ENCODE measurements at regions not wholly inside any gene's neighbourhood (a gene's known extent, or its start where the extent isn't known, plus 50 kb on each side); places are given as distances from the start of the nearest gene placed in this dataset.

DNA sequence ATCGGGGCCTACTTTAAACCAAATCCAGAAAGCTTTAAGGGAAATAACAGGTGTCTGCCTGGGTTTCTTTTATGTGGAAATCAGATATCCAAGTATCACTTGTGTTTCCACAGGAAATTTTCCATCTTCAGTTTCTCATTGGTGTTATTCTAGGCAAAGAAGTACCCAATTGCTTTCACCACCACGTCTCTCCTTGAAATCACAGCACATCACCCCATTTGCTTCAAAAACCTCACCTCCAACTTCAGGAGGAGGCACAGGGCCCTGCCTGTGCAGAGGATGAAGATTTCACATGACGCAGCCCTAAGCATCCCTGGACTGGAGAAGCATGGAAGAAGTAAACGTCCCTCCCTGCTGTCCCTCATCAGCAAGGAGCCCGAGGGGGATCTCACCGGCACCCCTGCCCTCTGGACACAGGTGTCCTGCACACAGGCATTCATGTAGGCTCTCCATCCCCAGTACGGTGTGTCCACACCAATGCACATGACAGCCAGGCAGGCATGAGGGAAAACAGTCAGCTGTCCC lies 182.3 kb downstream of the TBXT start:
- no peak for DNase-seq

DNA sequence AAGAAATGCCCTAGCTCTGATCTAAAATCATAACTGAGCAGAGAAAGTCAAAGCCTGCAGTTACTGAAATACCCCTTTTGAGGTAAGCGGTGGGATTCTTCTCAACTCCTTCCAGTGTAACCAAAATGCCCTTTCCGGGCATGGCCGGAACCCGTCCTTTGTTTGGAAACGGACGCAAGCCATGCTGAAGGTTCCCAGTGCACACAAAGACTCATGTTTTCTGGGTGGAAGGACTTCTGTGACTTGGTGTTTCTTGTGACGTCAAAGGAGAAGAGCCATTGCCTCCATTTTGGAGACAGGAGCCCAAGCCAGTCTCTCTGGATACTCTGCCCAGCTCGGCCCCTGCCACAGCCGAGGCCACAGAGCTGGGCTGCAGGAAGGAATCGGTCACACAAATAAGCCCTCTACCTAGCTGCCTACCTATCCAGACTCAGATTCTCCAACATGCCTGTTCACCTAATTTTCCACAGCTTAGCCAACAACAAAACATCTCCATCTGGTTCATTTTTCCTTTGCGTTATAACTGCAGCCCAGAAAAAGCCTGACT lies 182.8 kb downstream of the TBXT start:
- DNase-seq = no peak

DNA sequence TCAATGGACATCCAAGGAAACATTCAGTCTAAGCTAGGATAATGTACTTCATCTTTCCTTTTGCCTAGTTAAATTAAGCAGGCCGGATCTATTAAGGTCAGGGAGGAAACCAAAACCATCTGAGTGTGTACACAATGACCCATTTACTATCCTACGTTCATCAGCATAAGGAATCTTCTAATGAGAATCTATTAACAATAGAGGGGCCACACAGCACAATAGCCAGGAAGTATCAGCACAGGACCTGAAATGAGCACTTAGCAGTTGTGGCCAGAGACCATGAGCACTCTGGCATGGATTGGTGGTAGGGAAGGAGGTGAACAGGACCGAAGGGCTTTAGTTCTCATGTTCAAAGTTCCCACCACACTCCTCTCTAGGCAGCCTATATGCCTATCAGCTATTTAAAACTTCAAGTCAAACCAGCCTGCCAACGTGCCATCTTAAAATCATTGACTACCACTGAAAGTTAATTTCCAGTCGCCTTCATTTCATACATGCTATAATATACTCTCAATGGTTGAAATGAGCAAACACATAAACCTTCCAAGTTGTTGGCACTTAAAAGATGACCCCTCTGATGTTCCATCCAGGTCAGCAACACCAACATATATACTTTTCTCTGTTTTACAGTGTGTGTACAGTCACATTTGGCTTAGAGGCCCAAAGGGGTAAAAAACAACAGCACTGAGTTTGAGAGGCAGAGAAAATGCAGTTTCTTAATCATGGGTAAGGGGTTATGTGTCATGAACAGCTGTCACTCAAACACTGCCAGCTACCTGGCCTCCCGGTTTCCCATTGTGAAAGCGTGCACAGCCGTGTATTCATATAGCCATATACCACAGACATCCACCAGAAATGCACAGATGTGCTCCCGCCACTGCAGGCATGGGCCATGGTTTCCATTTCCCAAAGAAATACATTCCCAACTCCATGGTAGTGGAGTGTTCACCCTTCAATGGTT lies 184.3 kb downstream of the TBXT start:
- no peak for DNase-seq

DNA sequence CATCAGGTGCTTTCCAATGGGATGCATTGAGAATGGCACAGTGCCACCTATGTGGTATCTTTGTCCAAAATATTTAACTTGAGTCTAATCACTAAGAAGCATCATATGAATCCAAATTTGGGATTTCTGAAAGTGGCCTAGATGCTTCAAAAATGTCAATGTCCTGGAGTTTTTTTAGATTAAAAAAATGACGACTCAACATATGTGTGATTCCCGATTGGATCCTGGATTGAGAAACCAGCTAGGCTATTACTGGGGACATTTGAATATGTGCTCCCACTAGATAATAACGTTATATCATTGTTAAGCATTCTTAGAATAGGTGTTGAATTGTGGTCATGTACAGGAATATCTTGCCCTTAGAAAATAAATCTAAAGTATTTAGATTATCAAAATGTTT lies 189.2 kb downstream of the TBXT start:
- DNase-seq = no peak

DNA sequence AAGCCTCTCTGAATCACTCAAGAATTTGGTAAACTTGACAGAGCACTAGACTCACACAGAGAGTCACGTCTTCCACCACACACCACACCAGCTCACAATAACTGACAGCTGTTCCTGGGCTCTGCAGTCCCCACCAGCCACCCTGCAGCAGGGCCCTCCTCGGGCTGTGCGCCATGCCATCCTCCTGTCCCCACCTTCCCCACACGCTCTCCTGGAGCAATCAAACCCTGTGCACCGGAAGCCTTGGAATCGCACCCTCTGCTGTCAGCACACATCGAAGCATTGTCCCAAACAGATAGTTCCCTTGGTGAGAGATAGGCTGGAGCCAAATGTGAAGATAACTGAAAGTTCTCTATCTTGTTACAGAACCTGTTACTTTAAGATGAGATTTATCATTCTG lies 191.0 kb downstream of the TBXT start:
- DNase-seq = no peak

DNA sequence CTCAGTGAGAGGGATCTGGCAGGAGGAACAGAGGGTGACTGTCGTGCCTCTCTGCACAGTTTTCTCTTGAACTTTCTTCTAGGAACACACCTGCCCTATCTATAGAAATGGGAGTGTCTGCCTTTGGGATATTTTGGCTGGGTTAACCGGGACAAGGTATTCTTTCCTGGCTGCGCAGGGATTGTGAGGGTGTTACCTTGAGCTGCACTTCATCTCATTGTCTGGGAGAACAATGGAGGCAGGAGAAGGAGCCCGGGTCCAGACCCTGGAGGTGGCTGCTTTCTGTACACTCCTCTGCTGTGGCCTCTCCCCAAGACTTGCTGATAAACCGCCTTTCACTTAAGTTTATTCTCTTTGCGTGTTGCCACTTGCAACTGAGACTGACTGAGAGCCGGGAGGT lies 192.8 kb downstream of the TBXT start:
- no peak for DNase-seq

DNA sequence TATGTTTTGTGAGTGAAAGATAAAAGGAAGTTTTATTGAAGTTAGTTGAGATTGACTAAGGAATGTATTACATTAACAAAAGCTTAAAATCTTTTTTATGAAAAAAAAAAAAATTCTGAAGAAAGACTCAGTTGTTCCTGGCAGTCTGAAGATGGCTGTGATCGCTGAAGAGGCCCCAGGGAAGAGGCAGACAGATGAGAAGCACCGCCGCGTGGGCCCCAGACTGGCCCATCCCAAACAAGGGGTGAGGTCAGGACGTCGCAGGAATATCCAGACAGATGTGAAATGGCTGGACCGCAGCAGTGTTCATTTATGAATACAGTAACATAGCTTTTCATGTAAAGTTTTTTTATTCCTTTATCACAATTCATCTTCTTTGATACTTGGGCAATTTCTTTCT lies 194.2 kb downstream of the TBXT start:
- no peak for DNase-seq

DNA sequence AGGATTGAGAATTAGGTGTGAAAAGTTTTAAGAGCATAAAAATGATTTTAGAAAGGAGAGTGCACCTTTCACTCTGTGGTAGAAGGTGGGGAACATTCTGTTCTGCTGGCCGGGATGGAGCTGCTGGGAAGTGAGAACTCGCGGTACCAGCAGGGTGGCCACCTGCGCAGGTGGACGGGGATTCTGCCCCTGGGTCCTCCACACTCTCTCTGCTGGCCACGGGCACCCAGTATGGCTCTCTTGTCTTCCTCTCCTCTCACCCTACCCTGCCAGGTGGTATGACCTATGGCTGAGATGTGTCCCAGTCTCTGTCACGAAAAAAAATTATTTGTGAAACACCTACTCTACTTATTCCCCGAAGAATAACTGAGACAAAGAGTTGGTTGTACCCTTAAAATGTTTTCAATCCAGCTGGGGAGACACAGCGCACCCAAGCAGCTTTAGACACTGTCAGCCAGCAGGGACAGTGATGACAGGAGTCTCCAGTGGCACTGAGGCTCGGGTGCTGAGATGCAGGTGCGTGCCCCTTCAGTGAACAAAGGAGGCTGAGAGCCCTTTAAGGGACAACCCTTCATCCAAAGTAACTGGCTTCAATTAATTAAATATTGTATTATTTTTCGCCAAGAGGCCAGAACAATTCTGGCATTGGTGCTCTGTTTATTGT lies 195.4 kb downstream of the TBXT start:
- no peak for DNase-seq

DNA sequence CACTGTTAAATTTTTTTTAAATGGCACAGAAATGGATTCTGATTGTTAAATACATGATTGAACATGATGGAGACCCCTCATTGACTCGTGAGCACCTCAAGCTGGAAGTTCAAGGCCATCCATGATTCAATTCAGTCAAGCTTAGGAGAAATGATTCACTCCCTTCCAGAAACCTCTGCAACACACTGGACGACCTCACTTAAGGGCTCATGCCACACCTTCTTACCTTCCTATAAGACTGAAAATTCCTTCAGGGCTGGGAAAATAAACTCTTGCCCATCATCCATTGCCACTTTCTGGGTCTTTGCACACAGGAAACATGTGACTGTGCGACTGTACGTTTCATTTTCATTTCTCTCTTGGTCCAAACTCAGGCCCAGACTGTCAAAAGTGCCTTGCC lies 196.4 kb downstream of the TBXT start:
- no peak for DNase-seq

DNA sequence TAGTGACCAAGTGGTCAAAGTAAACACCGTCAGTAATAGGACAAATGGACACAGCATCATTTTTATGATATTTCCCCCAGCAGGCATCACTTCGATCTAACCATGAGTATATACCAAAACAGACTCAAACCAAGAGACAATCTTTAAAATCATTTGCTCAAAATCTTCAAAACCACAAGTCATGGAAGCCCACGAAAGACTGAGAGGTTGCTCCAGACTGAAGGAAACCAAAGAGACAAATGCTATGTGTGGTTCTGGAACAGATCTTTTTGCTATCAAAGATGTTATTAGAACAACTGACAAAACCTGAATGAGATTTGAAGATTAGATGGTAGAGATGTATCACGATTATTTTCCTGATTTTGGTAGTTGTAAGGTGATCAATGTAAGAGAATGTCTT lies 197.7 kb downstream of the TBXT start:
- DNase-seq = no peak

DNA sequence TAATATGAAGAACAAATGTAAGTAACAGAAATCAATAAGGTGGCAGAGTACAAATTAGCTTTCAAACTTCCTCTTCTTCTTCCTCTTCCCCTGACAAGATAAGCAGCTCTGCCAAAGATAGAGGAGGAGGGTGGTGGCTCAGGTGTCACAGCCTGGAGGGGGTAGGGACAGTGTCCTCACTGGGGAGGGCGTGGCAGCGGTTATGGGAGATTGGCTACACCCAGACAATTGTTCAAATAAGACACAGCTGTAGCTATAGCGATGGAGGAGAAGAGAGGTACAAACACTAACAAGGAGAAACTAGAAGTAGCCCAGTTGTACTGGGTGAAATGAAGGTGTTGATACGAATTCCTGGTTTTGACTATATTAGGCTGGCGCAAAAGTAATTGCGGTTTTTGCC lies 198.5 kb downstream of the TBXT start:
- no peak for DNase-seq

DNA sequence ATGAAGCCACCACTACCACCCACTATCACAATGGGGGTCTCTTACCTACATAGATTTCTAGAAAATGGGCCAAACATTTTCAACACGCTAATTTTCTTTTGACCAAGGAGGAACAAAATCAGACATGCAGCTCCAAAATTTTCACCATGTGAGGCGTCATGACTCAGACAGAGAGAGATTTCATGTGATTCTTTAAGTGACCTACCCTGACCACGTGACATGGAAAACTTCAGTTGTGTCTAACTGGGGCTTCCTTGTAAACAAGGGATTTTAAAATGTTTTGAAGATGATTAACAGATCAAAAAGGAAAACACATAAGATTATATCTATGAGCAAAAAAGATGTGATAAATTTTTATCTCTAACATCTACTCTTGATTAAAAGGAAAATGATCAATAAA lies 199.2 kb downstream of the TBXT start:
- no peak for DNase-seq

DNA sequence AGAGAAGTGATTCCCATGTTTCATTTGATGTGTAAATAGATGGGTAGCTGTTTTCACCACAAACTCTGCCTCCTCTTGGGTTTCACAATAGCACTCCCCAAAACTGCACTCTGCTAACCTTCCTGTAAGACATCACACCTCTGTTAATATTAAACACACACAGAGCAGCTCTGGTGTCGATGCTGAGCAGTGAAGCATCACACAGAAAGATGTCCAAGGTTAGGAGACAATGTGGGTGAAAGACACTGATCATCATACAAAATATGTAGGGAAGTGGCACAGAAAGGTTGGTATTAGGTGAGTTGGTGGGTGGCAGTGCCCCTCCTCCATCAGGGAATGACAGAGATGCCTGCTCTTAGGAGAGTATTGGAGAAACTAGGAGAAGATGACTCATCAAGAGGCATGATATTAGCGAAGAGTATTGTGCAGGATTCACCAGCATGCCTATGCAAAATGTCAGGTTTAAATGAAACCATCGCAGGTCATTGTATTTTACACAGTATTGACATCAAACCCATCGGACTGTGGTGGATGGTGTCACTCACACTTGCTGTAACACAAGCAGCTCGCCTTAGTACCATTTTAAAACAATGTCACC lies 199.7 kb downstream of the TBXT start:
- DNase-seq = no peak

DNA sequence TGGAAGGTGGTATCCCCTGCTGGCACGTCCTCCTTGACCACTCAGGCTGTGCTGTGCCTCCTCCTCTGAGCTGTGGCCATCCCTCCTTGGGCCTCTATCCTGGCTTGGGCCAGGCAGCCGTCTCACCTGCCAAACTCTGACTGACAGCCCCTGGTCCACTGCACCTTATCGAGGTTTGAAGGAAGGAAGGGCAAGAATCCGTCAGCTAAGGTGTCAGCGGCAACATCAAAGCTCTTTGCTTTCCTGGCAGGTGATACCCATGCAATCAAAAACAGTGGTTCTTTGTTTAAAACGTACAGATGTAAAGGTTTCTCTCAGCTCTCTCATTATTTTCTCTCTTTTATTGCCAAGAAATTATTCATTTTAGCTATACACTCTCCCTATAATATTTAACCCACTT lies 203.9 kb downstream of the TBXT start:
- DNase-seq = no peak

DNA sequence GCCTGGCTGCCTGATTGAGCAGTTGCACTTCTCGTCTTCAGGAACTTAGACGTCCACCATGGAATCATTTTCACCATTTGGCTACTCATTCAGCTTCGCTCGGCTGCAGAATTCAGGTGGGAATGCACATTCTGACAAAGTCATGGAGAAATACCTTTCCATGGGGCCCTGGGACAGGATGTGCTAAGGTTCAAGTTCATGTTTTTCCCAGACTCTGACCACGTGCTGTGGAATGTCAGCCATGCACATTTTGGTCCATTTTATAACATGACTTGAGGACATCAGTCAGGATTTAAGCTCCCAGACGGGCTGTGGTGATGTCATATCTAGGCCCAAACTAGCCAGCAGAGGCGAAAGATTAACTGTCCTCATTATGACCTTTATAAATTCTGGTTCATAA lies 205.3 kb downstream of the TBXT start:
- no peak for DNase-seq

DNA sequence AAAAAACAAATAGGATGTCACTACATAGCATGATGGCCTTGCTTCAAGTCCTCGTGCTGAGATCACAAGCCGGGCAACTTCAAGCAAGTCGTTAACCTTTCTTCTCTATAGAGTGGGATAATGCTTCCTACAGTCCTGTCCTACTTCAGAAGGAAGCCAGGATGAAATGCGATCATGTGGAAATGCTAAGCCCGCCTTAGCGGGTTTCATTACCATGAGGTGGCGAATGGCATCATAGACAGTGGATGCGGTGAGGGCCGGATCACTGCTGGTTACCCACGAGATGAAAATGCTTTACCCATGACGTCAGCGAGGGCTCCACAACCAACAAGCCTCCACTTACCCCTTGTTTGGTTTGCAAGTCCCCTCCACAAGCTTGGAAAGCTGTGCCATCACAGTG lies 206.4 kb downstream of the TBXT start:
- no peak for DNase-seq

DNA sequence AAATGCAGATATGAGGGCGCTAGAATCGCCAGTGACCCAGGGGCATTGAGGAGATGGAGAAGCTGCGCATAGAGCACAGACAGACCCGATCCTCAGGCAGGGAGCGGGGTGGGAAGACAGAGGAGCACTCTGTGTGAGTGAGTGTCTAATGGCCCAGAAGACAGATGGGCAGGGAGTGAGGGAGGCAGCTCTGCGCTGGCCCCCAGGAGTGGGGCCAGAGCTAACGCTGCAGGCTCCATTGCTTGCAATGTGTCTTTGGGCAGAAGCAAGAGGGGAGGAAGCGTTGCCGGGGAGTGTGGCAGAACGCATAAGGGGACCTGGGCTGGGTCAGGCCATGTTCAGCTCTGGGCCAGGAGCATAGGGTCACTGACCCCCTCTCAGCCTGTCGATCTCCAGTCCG lies 207.0 kb downstream of the TBXT start:
- no peak for DNase-seq

DNA sequence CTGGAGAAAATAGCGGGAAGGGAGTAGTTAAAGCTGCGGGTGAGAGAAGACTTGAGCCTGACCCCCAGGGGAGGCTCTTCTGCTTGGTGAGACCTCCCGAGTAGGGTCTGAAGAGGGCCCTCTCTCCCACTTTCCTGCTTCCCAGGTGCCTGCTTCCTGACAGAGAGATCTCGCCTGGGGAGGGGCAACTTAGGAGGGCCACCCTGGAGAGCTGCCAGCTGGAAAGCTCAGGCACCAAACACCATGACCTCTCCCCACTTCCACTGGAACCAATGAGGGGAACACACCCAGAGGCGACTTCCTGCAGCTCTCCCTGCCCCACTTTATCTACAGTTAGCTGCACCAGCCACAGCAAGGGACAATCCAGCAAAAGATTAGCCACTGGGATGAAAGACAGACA lies 208.0 kb downstream of the TBXT start:
- no peak for DNase-seq

DNA sequence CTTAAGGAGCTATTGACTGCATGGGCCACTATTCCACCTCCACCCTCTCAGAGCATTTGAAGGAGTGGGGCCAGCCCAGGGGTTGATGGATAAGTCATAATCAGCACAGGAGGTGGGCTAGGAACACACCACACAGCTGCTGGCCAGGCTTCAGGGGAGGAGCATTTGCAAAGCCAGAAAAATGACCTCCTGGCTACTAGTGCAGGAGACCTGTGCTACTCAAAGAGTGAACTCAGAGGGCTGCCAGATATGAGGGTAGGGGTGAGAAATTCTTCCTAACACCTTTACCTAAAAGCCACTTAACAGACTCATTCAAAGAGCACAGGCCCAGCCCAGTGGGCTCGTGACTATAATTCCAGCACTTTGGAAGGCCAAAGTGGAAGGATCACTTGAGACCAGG lies 210.8 kb downstream of the TBXT start:
- DNase-seq = no peak

DNA sequence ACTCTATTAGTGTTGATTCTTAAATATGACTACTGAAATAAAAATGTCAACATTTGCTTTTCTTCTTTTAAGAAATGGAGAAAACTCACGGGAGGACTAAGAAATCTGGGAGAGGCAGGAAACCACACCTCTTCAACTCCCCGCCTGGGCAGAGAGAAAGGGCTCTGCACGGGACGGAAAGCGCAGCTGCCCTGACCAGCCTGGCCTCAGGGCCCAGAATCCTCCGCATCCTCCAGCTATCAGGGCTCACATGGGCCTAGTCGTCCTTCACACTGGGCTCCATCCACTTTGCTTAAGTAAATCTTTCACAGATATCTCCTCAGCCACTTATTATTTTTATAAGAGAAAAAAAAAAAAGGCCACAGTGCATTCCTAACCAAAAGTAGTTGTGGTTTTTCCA lies 215.1 kb downstream of the TBXT start:
- no peak for DNase-seq

DNA sequence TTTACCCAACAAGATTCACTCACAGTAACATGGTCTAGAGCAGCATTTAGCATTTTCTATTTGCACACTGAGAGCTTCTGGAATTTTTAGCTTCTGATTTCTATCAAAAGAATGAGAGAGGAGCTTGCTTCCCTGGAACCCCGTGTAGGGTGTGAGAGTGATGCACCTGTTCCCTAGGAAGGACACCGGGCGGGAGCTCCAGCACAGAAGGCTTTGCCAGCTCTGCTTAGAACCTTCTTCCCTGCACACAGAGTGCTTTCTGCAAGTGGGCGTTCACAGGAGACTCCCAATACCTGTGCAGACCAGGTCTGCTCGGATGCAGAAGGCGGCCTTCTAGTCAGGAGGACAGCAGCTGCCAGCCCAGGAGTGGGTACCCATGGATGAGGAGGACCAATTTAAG lies 217.3 kb downstream of the TBXT start:
- no peak for DNase-seq

DNA sequence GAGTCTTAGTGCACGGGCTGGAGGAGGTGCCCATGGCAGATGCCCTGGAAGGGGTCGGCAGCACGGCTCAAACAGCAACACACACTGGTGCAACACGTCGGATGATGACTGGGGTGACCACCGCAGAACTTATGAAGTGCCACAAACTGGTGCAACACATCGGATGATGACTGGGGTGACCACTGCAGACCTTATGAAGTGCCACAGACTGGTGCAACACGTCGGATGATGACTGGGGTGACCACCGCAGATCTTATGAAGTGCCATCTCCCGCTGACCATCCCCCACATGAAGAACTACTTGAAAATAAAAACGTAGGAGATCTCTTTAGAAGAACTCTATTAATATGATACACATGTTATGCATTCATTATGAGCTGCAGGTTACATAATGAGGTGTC lies 218.3 kb downstream of the TBXT start:
- DNase-seq = no peak

DNA sequence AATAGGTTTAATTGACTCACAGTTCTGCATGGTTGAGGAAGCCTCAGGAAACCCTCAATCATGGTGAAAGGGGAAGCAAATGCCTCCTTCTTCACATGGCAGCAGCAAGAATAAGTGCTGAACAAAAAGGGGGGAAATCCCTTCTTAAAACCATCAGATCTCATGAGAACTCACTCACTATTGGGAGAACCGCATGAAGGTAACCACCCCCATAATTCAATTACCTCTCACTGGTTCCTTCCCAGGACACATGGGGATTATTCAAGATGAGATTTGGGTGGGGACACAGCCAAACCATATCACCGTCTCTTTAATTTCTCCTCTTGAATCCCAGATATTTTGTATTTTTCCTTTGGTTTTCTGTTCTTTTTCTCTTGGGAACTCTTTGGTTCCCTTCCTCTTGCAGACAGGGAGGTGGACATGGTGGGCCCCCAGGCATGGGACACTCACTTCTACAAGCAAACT lies 223.6 kb downstream of the TBXT start:
- no peak for DNase-seq

DNA sequence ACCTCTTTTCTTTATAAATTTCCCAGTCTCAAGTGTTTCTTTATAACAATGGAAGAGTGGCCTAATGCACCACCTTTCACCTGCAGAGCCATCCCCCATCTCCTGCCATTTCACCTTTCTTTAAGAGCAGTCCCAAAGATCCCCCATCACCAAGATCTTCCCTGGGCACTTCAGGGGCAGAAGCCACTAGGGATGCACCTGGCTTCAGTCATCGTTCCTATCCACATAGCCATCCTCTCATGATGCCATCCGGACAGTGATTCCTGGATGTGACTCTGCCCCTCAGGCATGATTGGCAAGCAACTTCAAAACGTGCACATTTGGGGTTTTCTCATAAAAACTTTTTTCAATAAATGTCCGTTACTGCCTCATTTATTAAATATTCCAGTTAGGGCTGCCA lies 225.9 kb downstream of the TBXT start:
- DNase-seq = no peak
